ENCODE measurements at regions not wholly inside any gene's neighbourhood (a gene's known extent, or its start where the extent isn't known, plus 50 kb on each side); places are given as distances from the start of the nearest gene placed in this dataset.

- DNase-seq, result no peak
These were observed 66.3 kb downstream of the ITM2A start for GRCh38 chrX:79300856-79301255.

- no peak for DNase-seq
These were observed 76.5 kb downstream of the ITM2A start for GRCh38 chrX:79290596-79290995.

GRCh38 chrX:79288733-79289132, 78.4 kb downstream of the ITM2A start:
- DNase-seq, result no peak

- DNase-seq, result no peak
These were observed 79.4 kb downstream of the ITM2A start for GRCh38 chrX:79287724-79288123.

GRCh38 chrX:79281775-79282174, 85.4 kb downstream of the ITM2A start:
- no peak for DNase-seq

GRCh38 chrX:79270401-79270800, 96.7 kb downstream of the ITM2A start:
- no peak for DNase-seq

- peak; percentile 3 for DNase-seq
These were observed 98.3 kb downstream of the ITM2A start for GRCh38 chrX:79268788-79269187.

- DNase-seq, result no peak
These were observed 100.4 kb downstream of the ITM2A start for GRCh38 chrX:79266702-79267101.

- no peak for DNase-seq
These were observed 103.6 kb downstream of the ITM2A start for GRCh38 chrX:79263550-79263949.

- DNase-seq, result no peak
These were observed 108.0 kb downstream of the ITM2A start for GRCh38 chrX:79259073-79259689.

- no peak for DNase-seq
These were observed 99.2 kb downstream of the GPR174 start for GRCh38 chrX:79243691-79244090.

- no peak for DNase-seq
These were observed 91.4 kb downstream of the GPR174 start for GRCh38 chrX:79235899-79236298.

GRCh38 chrX:79231662-79232061, 87.2 kb downstream of the GPR174 start:
- no peak for DNase-seq

Measured in skin of body (tissue), 1 donor.